ENCODE measurements at regions not wholly inside any gene's neighbourhood (a gene's known extent, or its start where the extent isn't known, plus 50 kb on each side); places are given as distances from the start of the nearest gene placed in this dataset.
A peak's percentile ranks its signal among the peaks of the same experiment; 100 is the strongest.

- no peak for TF ChIP-seq U2AF2 (IDR thresholded peaks at IDR 0.05; ENCODE audit: low read depth, low read length)
- TF ChIP-seq ZNF580 (CRISPR knock-in tag; IDR thresholded peaks at IDR 0.05; ENCODE audit: borderline replicate concordance, low read depth), result no peak
- TF ChIP-seq PAX8 (CRISPR knock-in tag; IDR thresholded peaks at IDR 0.05; ENCODE audit: borderline replicate concordance), result no peak
- TF ChIP-seq ZNF121 (CRISPR knock-in tag; IDR thresholded peaks at IDR 0.05), result no peak
- TF ChIP-seq CHD4 (IDR thresholded peaks at IDR 0.05; ENCODE audit: borderline replicate concordance, low read length), result no peak
- no peak for TF ChIP-seq RNF219 (CRISPR knock-in tag; IDR thresholded peaks at IDR 0.05)
- TF ChIP-seq NCOA5 (CRISPR knock-in tag; IDR thresholded peaks at IDR 0.05), result no peak
- no peak for TF ChIP-seq ZNF687 (CRISPR knock-in tag; IDR thresholded peaks at IDR 0.05)
- no peak for TF ChIP-seq ZNF777 (CRISPR knock-in tag; IDR thresholded peaks at IDR 0.05)
- TF ChIP-seq SP4 (CRISPR knock-in tag; IDR thresholded peaks at IDR 0.05), result no peak
- no peak for TF ChIP-seq REST (IDR thresholded peaks at IDR 0.05; ENCODE audit: borderline replicate concordance in 1 of 2, low read depth in 1 of 2, low read length in 2 of 2)
- no peak for TF ChIP-seq ZNF24 (IDR thresholded peaks at IDR 0.05)
- TF ChIP-seq GATAD1 (CRISPR knock-in tag; IDR thresholded peaks at IDR 0.05), result no peak
- TF ChIP-seq ZBTB49 (CRISPR knock-in tag; IDR thresholded peaks at IDR 0.05; ENCODE audit: borderline replicate concordance), result no peak
- peak; percentile 80 for TF ChIP-seq STAG1 (CRISPR knock-in tag; IDR thresholded peaks at IDR 0.05)
These were observed 61.2 kb upstream of the JAK2 start (continued) for GRCh38 chr9:4923580-4924544.
